ENCODE measurements at regions not wholly inside any gene's neighbourhood (a gene's known extent, or its start where the extent isn't known, plus 50 kb on each side); places are given as distances from the start of the nearest gene placed in this dataset.
"Not testable (repeated sequence)": the region's sequence is repeated elsewhere in the genome, so short reads cannot be mapped to it uniquely, and the experiment has no call there.

- DNase-seq (ENCODE audit: low spot score), result no peak
- Histone ChIP-seq H3K4me1 (replicated peaks) (no peaks in the 10 kb centered on the region), H3K27ac (no peak overlapping the region), H3K9me3 (no peaks in the 10 kb centered on the region), H3K4me3 (no peak overlapping the region), H3K36me3 (no peaks in the 10 kb centered on the region), H3K27me3 (replicated peaks; ENCODE audit: insufficient read depth) (no peaks in the 10 kb centered on the region)
- WGBS, result 86% methylated on average over 1 of the region's 1 CpG
- intact Hi-C loops (cut with DNase I), result no loop called here
- no peak for TF ChIP-seq POLR2A (IDR thresholded peaks at IDR 0.05)
- no peak for TF ChIP-seq POLR2AphosphoS5 (IDR thresholded peaks at IDR 0.05)
- no peak for TF ChIP-seq CTCF (IDR thresholded peaks at IDR 0.05)
These were observed 852.1 kb downstream of the CDH11 start for GRCh38 chr16:64269756-64270155.

- Histone ChIP-seq H3K27me3 (replicated peaks; ENCODE audit: insufficient read depth) (no peaks in the 10 kb centered on the region), H3K36me3 (no peaks in the 10 kb centered on the region), H3K4me1 (replicated peaks) (no peaks in the 10 kb centered on the region), H3K27ac (no peak overlapping the region), H3K9me3 (no peaks in the 10 kb centered on the region), H3K4me3 (no peak overlapping the region)
- DNase-seq (ENCODE audit: low spot score), result no peak
- TF ChIP-seq POLR2A (IDR thresholded peaks at IDR 0.05), result no peak
- no peak for TF ChIP-seq POLR2AphosphoS5 (IDR thresholded peaks at IDR 0.05)
- TF ChIP-seq CTCF (IDR thresholded peaks at IDR 0.05), result no peak
- intact Hi-C loops (cut with DNase I), result no loop called here
These were observed 856.1 kb downstream of the CDH11 start for GRCh38 chr16:64265756-64266155.

DNA sequence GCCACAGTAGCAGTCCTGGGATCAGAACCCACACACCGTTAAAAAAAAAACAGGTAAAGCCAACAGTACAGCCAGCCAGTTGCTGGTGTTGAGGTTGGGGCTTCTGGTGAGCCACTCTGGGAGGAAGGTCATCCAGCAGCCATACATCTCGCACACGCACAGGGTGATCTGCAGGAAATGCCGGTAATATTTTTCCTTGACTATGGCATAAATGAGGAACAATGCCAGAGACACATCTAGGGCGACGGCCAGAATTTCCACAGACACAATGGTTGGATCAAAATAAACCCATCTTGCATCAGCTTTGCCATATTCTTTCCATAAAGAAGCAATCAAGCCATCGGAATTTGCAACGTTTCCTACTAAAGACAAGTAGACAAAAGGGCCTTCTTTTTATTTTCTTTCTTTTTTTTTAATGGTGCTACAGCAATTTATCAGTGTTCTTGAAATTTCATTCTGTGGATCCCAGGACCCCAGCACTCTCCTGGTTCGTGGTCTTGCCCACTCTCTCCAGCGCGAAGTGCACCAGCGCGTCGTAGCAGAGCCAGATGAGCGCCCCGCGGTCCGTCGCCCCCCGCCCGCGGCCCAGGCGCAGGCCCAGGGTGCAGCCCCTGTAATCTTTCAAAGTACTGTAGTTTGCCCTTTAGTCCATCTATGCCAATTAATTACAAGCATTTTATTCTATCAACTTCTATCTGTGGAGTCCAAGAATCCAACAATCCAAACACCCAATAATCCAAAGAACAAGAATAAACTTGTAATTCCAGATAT lies 861.0 kb downstream of the CDH11 start:
- H3K4me1 ChIP-seq (replicated peaks); H3K9me3 ChIP-seq; H3K27me3 ChIP-seq (replicated peaks; ENCODE audit: insufficient read depth); H3K36me3 ChIP-seq; intact Hi-C loops (cut with DNase I); H3K4me3 ChIP-seq; H3K27ac ChIP-seq; DNase-seq (ENCODE audit: low spot score): not testable (repeated sequence)
- 93% methylated on average over 23 of the region's 23 CpGs for WGBS

- TF ChIP-seq POLR2AphosphoS5 (IDR thresholded peaks at IDR 0.05) (no peak), POLR2A (IDR thresholded peaks at IDR 0.05) (no peak), CTCF (IDR thresholded peaks at IDR 0.05) (no peak)
- DNase-seq (ENCODE audit: low spot score), result no peak
- H3K27ac ChIP-seq, result no peak overlapping the region
- no peaks in the 10 kb centered on the region for H3K4me1 ChIP-seq (replicated peaks)
- no peaks in the 10 kb centered on the region for H3K36me3 ChIP-seq
- no peak overlapping the region for H3K4me3 ChIP-seq
- H3K27me3 ChIP-seq (replicated peaks; ENCODE audit: insufficient read depth), result no peaks in the 10 kb centered on the region
- intact Hi-C loops (cut with DNase I), result no loop called here
- WGBS, result 93% methylated on average over 4 of the region's 4 CpGs
- no peaks in the 10 kb centered on the region for H3K9me3 ChIP-seq
These were observed 867.2 kb downstream of the CDH11 start for GRCh38 chr16:64254443-64255367.

- Histone ChIP-seq H3K4me1 (replicated peaks) (no peaks in the 10 kb centered on the region), H3K9me3 (no peaks in the 10 kb centered on the region), H3K27me3 (replicated peaks; ENCODE audit: insufficient read depth) (no peaks in the 10 kb centered on the region), H3K4me3 (no peak overlapping the region), H3K36me3 (no peaks in the 10 kb centered on the region), H3K27ac (no peak overlapping the region)
- 95% methylated on average over 3 of the region's 3 CpGs for WGBS
- TF ChIP-seq CTCF (IDR thresholded peaks at IDR 0.05) (no peak), POLR2AphosphoS5 (IDR thresholded peaks at IDR 0.05) (no peak), POLR2A (IDR thresholded peaks at IDR 0.05) (no peak)
- intact Hi-C loops (cut with DNase I), result no loop called here
- no peak for DNase-seq (ENCODE audit: low spot score)
These were observed 868.3 kb downstream of the CDH11 start for GRCh38 chr16:64253525-64253924.

Data from prostate gland (tissue), 2 donors.